Gastroesophageal sphincter (tissue), 4 donors: ENCODE measurements at regions not wholly inside any gene's neighbourhood (a gene's known extent, or its start where the extent isn't known, plus 50 kb on each side); places are given as distances from the start of the nearest gene placed in this dataset.
A peak's percentile ranks its signal among the peaks of the same experiment; 100 is the strongest.

Experiments
- ATAC-seq: fragments of 150-250 bp; one replicate; pipeline ENCODE4 v1.9.1; 2016; ENCODE audit warnings: mild to moderate bottlenecking, moderate library complexity
- H3K27ac ChIP-seq, 4 donors: fragments of 200-600 bp; sonication (generic) in 3 of 4; 1 replicate in 3 of 4; 2 replicates in 1 of 4; pipeline ENCODE4 v1.5.1; 2016 to 2019
- H3K27me3 ChIP-seq: fragments of 200-600 bp; sonication (generic); one replicate; pipeline ENCODE4 v1.5.1; 2019
- H3K36me3 ChIP-seq, 2 donors: fragments of 200-600 bp; sonication (generic); one replicate each; pipeline ENCODE4 v1.5.1; 2019; ENCODE audit warnings: control low read depth in 1 of 2
- H3K4me1 ChIP-seq, 3 donors: fragments of 200-600 bp; sonication (generic); 1 replicate in 2 of 3; 2 replicates in 1 of 3; pipeline ENCODE4 v1.5.1; 2016 to 2019; ENCODE audit warnings: control low read depth in 2 of 3
- H3K4me3 ChIP-seq, 2 donors: fragments of 200-600 bp; sonication (generic); one replicate each; pipeline ENCODE4 v1.5.1; 2019; ENCODE audit warnings: mild to moderate bottlenecking in 1 of 2, moderate library complexity in 1 of 2
- H3K9me3 ChIP-seq, 3 donors: fragments of 200-600 bp; sonication (generic); one replicate each; pipeline ENCODE4 v1.5.1; 2017 to 2019; ENCODE audit warnings: control low read depth in 2 of 3
- EP300 ChIP-seq: sonication (generic); formaldehyde crosslinking; IDR thresholded peaks from one replicate; pipeline ENCODE4 v1.6.1; 2017; ENCODE audit warnings: antibody characterized with exemption, mild to moderate bottlenecking
- POLR2A ChIP-seq, 2 donors: fragments of 450-650 bp; IDR thresholded peaks; one replicate each; pipeline ENCODE4 v1.6.1; 2017; ENCODE audit warnings: antibody characterized with exemption in 2 of 2, mild to moderate bottlenecking in 2 of 2, moderate library complexity in 1 of 2
- POLR2AphosphoS5 ChIP-seq: sonication (generic); formaldehyde crosslinking; IDR thresholded peaks from one replicate; pipeline ENCODE4 v1.6.1; 2017; ENCODE audit warnings: antibody characterized with exemption
- WGBS, 2 donors: methylation state at CpG; one replicate each; pipeline ENCODE4 v1.1.5; 2018; ENCODE audit warnings: low coverage in 1 of 2; 5-methylcytosine and 5-hydroxymethylcytosine counted together
- TF ChIP-seq, protein P1 (sequence below), 4 experiments: fragments of 200-600 bp in 2 of 4; fragments of 450-650 bp in 2 of 4; sonication (generic) in 1 of 4; IDR thresholded peaks; one replicate each; pipeline ENCODE4 v1.5.1; 2017 to 2019; ENCODE audit warnings: antibody characterized with exemption in 4 of 4, mild to moderate bottlenecking in 2 of 4, moderate library complexity in 2 of 4

DNA sequence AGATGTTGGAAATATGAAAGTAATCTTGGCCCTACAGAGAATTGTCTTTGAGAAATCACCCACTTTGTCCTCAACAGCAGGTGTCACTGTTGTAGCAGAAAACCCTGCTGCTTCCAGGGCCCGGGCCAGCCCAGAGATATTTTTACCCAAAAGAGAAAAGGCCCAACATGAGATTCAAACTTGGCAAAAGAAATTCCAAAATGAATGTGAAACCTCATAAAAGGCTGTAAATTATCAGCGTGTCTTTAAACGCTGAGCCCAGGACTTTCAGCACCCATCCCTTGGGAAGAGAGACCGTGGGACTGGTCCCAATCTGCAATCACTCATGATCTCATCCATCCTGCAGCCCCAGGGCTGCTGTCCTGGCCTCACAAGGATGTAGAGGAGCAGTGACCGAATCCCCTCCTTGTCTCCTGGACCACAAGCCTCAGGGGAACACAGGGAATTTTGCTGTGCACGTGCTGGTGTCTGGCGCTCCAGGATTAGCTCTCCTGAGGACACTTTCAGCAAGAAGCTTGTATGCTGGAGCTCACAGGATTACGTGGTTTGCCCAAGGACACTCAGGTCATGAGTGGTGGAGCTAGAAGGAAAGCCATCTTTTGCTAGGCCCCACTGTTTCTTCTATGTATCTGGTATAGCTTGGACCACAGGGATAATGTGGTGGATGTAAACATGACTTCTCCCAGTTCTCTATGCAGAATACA lies 202.1 kb downstream of the RNF144A start:
- TF ChIP-seq, protein P1, sequence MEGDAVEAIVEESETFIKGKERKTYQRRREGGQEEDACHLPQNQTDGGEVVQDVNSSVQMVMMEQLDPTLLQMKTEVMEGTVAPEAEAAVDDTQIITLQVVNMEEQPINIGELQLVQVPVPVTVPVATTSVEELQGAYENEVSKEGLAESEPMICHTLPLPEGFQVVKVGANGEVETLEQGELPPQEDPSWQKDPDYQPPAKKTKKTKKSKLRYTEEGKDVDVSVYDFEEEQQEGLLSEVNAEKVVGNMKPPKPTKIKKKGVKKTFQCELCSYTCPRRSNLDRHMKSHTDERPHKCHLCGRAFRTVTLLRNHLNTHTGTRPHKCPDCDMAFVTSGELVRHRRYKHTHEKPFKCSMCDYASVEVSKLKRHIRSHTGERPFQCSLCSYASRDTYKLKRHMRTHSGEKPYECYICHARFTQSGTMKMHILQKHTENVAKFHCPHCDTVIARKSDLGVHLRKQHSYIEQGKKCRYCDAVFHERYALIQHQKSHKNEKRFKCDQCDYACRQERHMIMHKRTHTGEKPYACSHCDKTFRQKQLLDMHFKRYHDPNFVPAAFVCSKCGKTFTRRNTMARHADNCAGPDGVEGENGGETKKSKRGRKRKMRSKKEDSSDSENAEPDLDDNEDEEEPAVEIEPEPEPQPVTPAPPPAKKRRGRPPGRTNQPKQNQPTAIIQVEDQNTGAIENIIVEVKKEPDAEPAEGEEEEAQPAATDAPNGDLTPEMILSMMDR (IDR thresholded peaks at IDR 0.05) = peak in 1 of 4 experiments; percentile 38
- TF ChIP-seq POLR2AphosphoS5 = no peak
- TF ChIP-seq EP300 = no peak
- no peak for TF ChIP-seq POLR2A (IDR thresholded peaks at IDR 0.05)
- H3K27me3 ChIP-seq = no peaks in the 10 kb centered on the region
- WGBS, 2 donors = 16 to 34% methylated on average over 2 to 6 of the region's 8 CpGs
- H3K4me1 ChIP-seq = no peaks in the 10 kb centered on the region
- peaks cover 0 to 8% (median 0%) of the 10 kb centered on the region in 3 donors for H3K9me3 ChIP-seq
- ATAC-seq = no peak
- no peak overlapping the region for H3K4me3 ChIP-seq
- H3K27ac ChIP-seq = no peak overlapping the region
- no peaks in the 10 kb centered on the region for H3K36me3 ChIP-seq

DNA sequence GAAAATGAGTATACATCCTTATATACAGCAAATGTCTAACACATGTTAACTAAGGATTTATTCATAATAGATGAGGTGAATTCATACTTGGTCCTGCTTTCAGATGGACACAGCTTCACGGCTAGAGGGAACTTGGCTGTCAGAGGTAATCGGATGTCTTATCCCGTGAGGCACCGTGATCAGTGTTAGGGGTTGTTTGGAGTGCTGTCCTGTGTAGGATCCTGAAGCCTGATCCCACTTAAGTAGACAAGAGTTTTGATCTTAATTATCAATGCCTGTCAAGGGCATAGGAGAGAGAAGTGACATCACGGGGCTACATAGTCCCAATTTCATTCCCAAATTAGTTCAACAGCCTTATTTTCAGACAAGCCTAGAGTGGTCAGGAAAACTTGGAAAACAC lies 204.6 kb downstream of the RNF144A start:
- no peak overlapping the region for H3K27ac ChIP-seq
- no peaks in the 10 kb centered on the region for H3K4me1 ChIP-seq
- no peak overlapping the region for H3K4me3 ChIP-seq
- no peaks in the 10 kb centered on the region for H3K9me3 ChIP-seq
- ATAC-seq = no peak
- 55 to 82% methylated on average over 4 to 5 of the region's 5 CpGs for WGBS, 2 donors
- TF ChIP-seq POLR2A (IDR thresholded peaks at IDR 0.05) = no peak
- no peak for TF ChIP-seq POLR2AphosphoS5
- no peak for TF ChIP-seq EP300
- TF ChIP-seq, protein P1 (IDR thresholded peaks at IDR 0.05) = no peak
- no peaks in the 10 kb centered on the region for H3K27me3 ChIP-seq
- H3K36me3 ChIP-seq = no peaks in the 10 kb centered on the region

DNA sequence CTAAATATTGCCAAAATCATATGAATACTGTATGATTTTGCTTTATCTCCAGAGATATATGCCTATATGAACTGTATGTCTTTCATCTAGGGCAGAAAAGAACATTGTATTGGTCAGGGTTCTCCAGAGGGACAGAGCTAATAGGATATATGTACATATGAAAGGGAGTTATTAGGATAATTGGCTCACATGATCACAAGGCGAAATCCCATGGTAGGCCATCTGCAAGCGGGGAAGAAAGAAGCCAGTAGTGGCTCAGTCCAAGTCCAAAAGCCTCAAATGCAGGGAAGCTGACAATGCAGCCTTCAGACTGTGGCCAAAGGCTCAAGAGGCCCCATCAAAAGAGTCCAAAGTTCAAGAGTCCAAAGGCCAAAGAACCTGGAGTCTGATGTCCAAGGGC lies 209.9 kb downstream of the RNF144A start:
- TF ChIP-seq, protein P1 (IDR thresholded peaks at IDR 0.05) = no peak
- TF ChIP-seq POLR2AphosphoS5 (no peak), EP300 (no peak), POLR2A (IDR thresholded peaks at IDR 0.05) (no peak)
- Histone ChIP-seq H3K4me3 (no peak overlapping the region), H3K27ac (no peak overlapping the region), H3K9me3 (no peaks in the 10 kb centered on the region), H3K36me3 (no peaks in the 10 kb centered on the region), H3K4me1 (no peaks in the 10 kb centered on the region), H3K27me3 (no peaks in the 10 kb centered on the region)
- 92 to 100% methylated on average over 1 to 2 of the region's 2 CpGs for WGBS, 2 donors
- ATAC-seq = no peak

DNA sequence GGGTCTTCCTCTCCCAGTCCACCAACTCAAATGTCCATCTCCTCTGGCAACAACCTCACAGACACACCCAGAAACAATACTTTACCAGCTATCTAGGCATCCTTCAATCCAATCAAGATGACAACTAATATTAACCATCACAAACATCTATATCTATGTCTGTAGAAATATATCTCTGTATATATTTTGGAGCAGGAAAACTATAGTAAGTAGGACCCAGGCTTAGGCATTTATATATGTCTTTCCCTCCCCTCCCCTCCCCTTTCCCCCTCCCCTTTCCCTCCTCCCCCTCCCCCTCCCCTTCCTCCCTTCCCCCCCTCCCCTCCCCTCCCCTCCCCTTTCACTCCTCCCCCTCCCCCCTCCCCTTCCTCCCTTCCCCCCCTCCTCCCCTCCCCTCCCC lies 210.5 kb downstream of the RNF144A start:
- H3K27me3 ChIP-seq = no peaks in the 10 kb centered on the region
- no peak overlapping the region for H3K27ac ChIP-seq
- no peaks in the 10 kb centered on the region for H3K36me3 ChIP-seq
- no peaks in the 10 kb centered on the region for H3K9me3 ChIP-seq
- no peak overlapping the region for H3K4me3 ChIP-seq
- H3K4me1 ChIP-seq = no peaks in the 10 kb centered on the region
- TF ChIP-seq POLR2AphosphoS5 = no peak
- no peak for TF ChIP-seq EP300
- TF ChIP-seq, protein P1 (IDR thresholded peaks at IDR 0.05) = no peak
- no peak for TF ChIP-seq POLR2A (IDR thresholded peaks at IDR 0.05)
- ATAC-seq = no peak

DNA sequence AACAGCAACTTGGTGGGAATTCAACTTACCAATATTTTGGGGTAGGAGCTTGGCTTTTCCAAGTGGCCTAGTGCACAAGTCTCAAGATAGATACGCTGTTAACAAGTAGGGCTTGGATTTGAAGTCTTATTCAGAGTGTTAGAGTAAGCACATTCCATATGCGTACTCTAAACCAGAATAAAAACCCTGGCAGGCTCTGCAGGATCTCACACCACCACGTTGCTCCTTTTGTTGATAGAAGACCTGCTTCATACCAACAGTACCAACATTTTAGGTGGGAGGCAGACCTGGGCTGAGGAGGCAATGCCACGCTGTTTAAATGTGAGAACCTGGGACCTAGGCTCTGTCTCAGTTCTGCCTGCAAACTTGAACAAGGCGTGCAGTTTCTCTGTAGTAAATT lies 214.0 kb downstream of the RNF144A start:
- Histone ChIP-seq H3K27me3 (no peaks in the 10 kb centered on the region), H3K4me3 (no peak overlapping the region), H3K9me3 (no peaks in the 10 kb centered on the region), H3K27ac (no peak overlapping the region), H3K4me1 (no peaks in the 10 kb centered on the region), H3K36me3 (no peaks in the 10 kb centered on the region)
- WGBS, 2 donors = 61% methylated on average over 5 of the region's 5 CpGs; no CpG with 5 or more reads in 1 of the 2 donors
- no peak for ATAC-seq
- TF ChIP-seq, protein P1 (IDR thresholded peaks at IDR 0.05) = no peak
- TF ChIP-seq EP300 (no peak), POLR2A (IDR thresholded peaks at IDR 0.05) (no peak), POLR2AphosphoS5 (no peak)
